Cardiac fibroblast (primary cell): ENCODE measurements at regions not wholly inside any gene's neighbourhood (a gene's known extent, or its start where the extent isn't known, plus 50 kb on each side); places are given as distances from the start of the nearest gene placed in this dataset.

Source experiments
- DNase-seq, 2 donors: peaks; one replicate each; pipeline versions ENCODE4 v3.0.0 to v3.0.0-alpha.2; 2010; ENCODE audit warnings: low read depth in 2 of 2
- H3K4me3 ChIP-seq, 2 donors: replicated peaks in 1 of 2; 1 replicate in 1 of 2; 2 replicates in 1 of 2; pipeline ENCODE4 v1.5.1; 2011; ENCODE audit warnings: low read depth in 2 of 2, low read length in 2 of 2, mild to moderate bottlenecking in 2 of 2, moderate library complexity in 1 of 2
- TF ChIP-seq, protein P1 (sequence below): IDR thresholded peaks from one replicate; pipeline ENCODE4 v1.5.1; 2011; ENCODE audit warnings: low read depth, mild to moderate bottlenecking, low read length, inconsistent platforms

DNA sequence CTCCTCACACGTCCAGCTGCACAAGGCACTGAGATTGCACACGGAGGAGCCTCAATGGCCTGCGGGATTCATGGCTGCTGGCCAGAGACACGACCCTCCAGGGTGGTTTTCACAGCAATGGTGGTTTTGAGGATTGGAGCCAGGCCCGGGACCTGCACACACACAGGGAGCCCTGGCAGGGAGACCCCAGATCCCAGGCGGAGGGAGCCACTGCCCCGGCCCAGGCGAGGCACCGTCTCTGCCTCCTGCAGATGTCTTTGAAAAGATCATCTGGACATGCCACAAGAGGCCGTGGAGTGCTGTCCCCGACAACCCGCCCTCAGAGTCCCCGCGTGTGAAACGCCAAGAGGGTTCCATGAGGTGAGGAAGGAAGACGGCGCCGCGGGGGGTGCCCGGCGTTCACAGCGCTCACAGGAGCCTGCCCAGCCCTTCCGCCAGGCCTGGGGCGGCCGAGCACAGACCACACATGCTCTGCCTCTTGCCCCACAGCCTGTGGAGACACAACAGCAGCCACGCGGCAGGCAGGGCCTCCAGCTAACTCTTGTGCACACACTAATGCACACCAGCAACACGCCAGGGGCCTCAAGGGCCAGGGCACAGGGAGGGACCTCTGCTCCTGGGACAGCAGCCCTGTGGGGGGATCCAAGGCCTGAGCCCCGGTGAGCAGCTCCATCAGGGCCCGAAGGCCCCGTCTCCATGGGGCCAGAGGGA lies 72.8 kb upstream of the CTDP1 start:
- H3K4me3 ChIP-seq, result no peak overlapping the region
- DNase-seq, result no peak
- TF ChIP-seq, protein P1, sequence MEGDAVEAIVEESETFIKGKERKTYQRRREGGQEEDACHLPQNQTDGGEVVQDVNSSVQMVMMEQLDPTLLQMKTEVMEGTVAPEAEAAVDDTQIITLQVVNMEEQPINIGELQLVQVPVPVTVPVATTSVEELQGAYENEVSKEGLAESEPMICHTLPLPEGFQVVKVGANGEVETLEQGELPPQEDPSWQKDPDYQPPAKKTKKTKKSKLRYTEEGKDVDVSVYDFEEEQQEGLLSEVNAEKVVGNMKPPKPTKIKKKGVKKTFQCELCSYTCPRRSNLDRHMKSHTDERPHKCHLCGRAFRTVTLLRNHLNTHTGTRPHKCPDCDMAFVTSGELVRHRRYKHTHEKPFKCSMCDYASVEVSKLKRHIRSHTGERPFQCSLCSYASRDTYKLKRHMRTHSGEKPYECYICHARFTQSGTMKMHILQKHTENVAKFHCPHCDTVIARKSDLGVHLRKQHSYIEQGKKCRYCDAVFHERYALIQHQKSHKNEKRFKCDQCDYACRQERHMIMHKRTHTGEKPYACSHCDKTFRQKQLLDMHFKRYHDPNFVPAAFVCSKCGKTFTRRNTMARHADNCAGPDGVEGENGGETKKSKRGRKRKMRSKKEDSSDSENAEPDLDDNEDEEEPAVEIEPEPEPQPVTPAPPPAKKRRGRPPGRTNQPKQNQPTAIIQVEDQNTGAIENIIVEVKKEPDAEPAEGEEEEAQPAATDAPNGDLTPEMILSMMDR, result no peak

DNA sequence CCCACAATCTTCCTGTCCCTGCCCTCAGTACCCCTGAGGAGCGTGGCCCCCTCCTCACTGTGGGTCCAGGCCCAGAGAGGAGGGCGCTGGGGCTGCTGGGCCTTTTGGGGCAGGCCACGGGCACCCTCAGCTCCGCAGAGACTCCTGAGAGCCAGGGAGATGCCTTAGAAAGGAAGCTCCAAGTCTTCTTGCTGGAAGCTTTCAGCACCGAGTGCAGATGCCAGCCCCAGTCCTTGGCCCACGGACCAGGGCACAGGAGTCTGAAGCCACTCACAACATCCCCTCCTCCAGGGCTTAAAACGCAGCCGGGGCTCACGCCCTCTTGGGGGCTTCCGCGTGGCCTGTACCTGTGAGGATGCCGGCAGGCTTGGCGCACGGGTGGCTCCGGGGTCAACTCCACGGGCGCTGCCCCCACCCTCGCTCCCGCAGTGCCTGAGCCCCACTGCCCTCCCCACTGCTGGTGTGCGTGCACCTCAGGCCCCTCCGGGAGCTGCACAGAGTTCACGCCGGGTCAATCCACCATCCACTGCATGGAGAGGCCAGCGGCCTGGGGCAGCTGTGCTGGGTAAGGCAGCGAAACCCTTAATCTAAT lies 72.1 kb upstream of the CTDP1 start:
- DNase-seq, result no peak
- H3K4me3 ChIP-seq, result no peak overlapping the region
- TF ChIP-seq, protein P1, result no peak

- TF ChIP-seq, protein P1, result no peak
- no peak overlapping the region for H3K4me3 ChIP-seq
- no peak for DNase-seq
These were observed 71.5 kb upstream of the CTDP1 start for GRCh38 chr18:79608069-79608468.

DNA sequence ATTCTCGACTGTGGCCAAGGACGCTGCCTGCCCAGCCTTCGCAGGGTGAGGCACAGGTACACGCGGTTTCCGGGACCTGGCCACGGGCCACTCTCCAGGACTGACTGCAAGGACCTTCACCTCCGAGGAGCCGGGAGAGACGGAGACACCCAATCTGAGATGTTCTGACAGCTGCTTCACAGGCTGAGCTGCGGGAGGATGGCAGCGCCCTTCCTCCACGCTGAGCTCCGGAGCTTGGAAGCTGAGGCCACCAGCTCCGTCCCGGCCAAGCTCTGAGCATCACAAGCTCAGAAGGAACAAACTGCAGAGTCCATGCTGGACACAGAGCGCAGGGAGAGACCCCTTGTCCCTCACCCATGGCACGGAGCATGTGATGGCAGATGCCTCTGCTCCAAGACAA lies 71.1 kb upstream of the CTDP1 start:
- TF ChIP-seq, protein P1, result no peak
- DNase-seq, result no peak
- H3K4me3 ChIP-seq, result no peak overlapping the region

DNA sequence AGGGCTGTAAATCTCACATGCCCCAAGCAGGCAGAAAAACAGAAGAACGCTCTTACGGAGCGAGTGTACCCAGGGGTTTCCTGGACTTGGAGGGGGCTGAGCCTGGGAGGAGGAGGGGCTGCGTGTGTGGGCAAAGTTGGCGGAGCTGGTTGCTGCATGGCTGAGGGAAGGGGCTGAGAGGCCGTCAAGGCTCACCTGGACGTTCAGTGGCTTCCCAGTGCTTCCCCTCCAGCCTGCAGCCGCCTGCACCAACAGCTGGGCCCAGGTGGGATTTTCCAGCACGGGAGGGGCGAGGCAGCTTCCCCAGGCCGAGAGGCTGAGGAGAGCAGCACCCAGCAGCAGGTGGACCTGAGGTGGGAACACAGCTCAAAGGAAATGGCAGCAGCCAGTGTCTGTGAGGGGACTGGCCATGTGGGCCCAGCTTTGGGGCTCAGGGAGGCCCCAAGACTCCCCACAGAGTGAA lies 70.6 kb upstream of the CTDP1 start:
- TF ChIP-seq, protein P1, result no peak
- no peak for DNase-seq
- H3K4me3 ChIP-seq, result no peak overlapping the region

DNA sequence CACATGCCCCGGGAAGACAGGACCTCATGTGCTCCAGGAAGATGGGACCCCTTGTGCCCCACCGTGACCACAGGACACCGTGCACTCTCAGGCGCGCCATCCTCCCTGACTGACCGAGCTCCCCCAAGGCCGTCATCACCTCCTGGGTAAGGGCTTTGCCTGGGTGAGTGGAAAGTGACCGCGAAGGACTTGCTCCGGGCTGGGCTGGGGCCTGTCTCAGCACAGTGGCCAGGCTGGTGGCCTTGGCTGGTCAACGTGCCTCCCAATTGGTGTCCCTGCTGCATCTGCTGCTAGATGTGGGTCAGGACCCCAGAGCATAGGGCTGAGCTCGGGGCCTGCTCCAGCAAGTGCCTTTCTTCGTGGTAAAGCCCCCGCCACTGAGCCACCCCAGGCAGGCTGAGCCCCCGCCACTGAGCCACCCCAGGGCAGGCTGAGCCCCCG lies 69.7 kb upstream of the CTDP1 start:
- TF ChIP-seq, protein P1, result no peak
- no peak overlapping the region for H3K4me3 ChIP-seq
- no peak for DNase-seq
